H9 (cell line): ENCODE measurements at regions not wholly inside any gene's neighbourhood (a gene's known extent, or its start where the extent isn't known, plus 50 kb on each side); places are given as distances from the start of the nearest gene placed in this dataset.

ENCODE experiments used
- DNase-seq: peaks from one replicate; pipeline ENCODE4 v3.0.0-alpha.2; 2017
- H2AFZ ChIP-seq: one replicate; pipeline ENCODE4 v1.6.1; 2013; ENCODE audit warnings: mild to moderate bottlenecking, low read length, control low read depth, moderate library complexity
- H2AK5ac ChIP-seq: 2 replicates; pipeline ENCODE4 v1.6.1; 2013; ENCODE audit warnings: low read length, control low read depth, mixed read lengths; ENCODE audit not compliant: insufficient read length
- H2BK120ac ChIP-seq: one replicate; pipeline ENCODE4 v1.6.1; 2013; ENCODE audit warnings: low read depth, mild to moderate bottlenecking, low read length, control low read depth, inconsistent platforms; ENCODE audit not compliant: poor library complexity, severe bottlenecking
- H2BK12ac ChIP-seq: 2 replicates; pipeline ENCODE4 v1.6.1; 2013; ENCODE audit warnings: low read length, control low read depth, mixed read lengths, low read depth; ENCODE audit not compliant: insufficient read length
- H2BK15ac ChIP-seq: 2 replicates; pipeline ENCODE4 v1.6.1; 2013; ENCODE audit warnings: low read depth, low read length, control low read depth
- H2BK20ac ChIP-seq: one replicate; pipeline ENCODE4 v1.6.1; 2013; ENCODE audit warnings: low read depth, mild to moderate bottlenecking, low read length, control low read depth, inconsistent platforms; ENCODE audit not compliant: poor library complexity, severe bottlenecking
- H2BK5ac ChIP-seq: 2 replicates; pipeline ENCODE4 v1.6.1; 2013; ENCODE audit warnings: low read length, control low read depth, mixed read lengths; ENCODE audit not compliant: insufficient read length
- H3K14ac ChIP-seq: 2 replicates; pipeline ENCODE4 v1.6.1; 2013; ENCODE audit warnings: low read length, control low read depth; ENCODE audit not compliant: insufficient read depth
- H3K18ac ChIP-seq: 2 replicates; pipeline ENCODE4 v1.6.1; 2013; ENCODE audit warnings: low read depth, mild to moderate bottlenecking, mixed read lengths, low read length, control low read depth; ENCODE audit not compliant: insufficient read length
- H3K23ac ChIP-seq: 2 replicates; pipeline ENCODE4 v1.6.1; 2013; ENCODE audit warnings: low read length, control low read depth, mixed read lengths, low read depth; ENCODE audit not compliant: insufficient read length
- H3K23me2 ChIP-seq: 2 replicates; pipeline ENCODE4 v1.6.1; 2013; ENCODE audit warnings: low read depth, mild to moderate bottlenecking, mixed read lengths, low read length, control low read depth; ENCODE audit not compliant: insufficient read length, poor library complexity, severe bottlenecking
- H3K27ac ChIP-seq: 2 replicates; pipeline ENCODE4 v1.5.1; 2013; ENCODE audit warnings: low read length, control low read depth, mixed read lengths, low read depth; ENCODE audit not compliant: insufficient read length
- H3K27me3 ChIP-seq: 2 replicates; pipeline ENCODE4 v1.6.1; 2013; ENCODE audit warnings: low read length, control low read depth, inconsistent platforms; ENCODE audit not compliant: insufficient read depth
- H3K4ac ChIP-seq: 2 replicates; pipeline ENCODE4 v1.6.1; 2013; ENCODE audit warnings: low read depth, mild to moderate bottlenecking, control low read depth, inconsistent platforms, low read length, moderate library complexity
- H3K4me1 ChIP-seq: 2 replicates; pipeline ENCODE4 v1.6.1; 2013; ENCODE audit warnings: low read length, control low read depth, inconsistent platforms; ENCODE audit not compliant: insufficient read depth
- H3K4me2 ChIP-seq: 2 replicates; pipeline ENCODE4 v1.6.1; 2013; ENCODE audit warnings: low read length, control low read depth, mixed read lengths; ENCODE audit not compliant: insufficient read length, insufficient read depth
- H3K56ac ChIP-seq: 2 replicates; pipeline ENCODE4 v1.6.1; 2013; ENCODE audit warnings: low read depth, mild to moderate bottlenecking, mixed read lengths, low read length, control low read depth; ENCODE audit not compliant: insufficient read length
- H3K79me1 ChIP-seq: 2 replicates; pipeline ENCODE4 v1.6.1; 2013; ENCODE audit warnings: low read depth, mild to moderate bottlenecking, moderate library complexity, low read length, control low read depth, inconsistent platforms; ENCODE audit not compliant: insufficient read depth, poor library complexity, severe bottlenecking
- H3K79me2 ChIP-seq: 2 replicates; pipeline ENCODE4 v1.6.1; 2013; ENCODE audit warnings: low read length, control low read depth, inconsistent platforms; ENCODE audit not compliant: insufficient read depth
- H3K9ac ChIP-seq: 2 replicates; pipeline ENCODE4 v1.6.1; 2013; ENCODE audit warnings: low read length, control low read depth, mixed read lengths; ENCODE audit not compliant: insufficient read length; ENCODE audit errors: extremely low read depth
- H3K9me3 ChIP-seq: one replicate; pipeline ENCODE4 v1.6.1; 2013; ENCODE audit warnings: low read depth, low read length, inconsistent platforms; ENCODE audit not compliant: control insufficient read depth
- H3T11ph ChIP-seq: one replicate; pipeline ENCODE4 v1.6.1; 2013; ENCODE audit warnings: mild to moderate bottlenecking, low read length, control low read depth, inconsistent platforms
- H4K20me1 ChIP-seq: one replicate; pipeline ENCODE4 v1.6.1; 2013; ENCODE audit not compliant: control insufficient read depth, insufficient read length, insufficient read depth
- H4K5ac ChIP-seq: 2 replicates; pipeline ENCODE4 v1.6.1; 2013; ENCODE audit warnings: low read depth, mild to moderate bottlenecking, mixed read lengths, low read length, control low read depth; ENCODE audit not compliant: insufficient read length
- H4K8ac ChIP-seq: replicated peaks from 2 replicates; pipeline ENCODE4 v1.6.1; 2013; ENCODE audit warnings: low read length, control low read depth, mixed read lengths, low read depth; ENCODE audit not compliant: insufficient read length
- H4K91ac ChIP-seq: 2 replicates; pipeline ENCODE4 v1.6.1; 2013; ENCODE audit warnings: low read depth, mild to moderate bottlenecking, moderate library complexity, mixed read lengths, low read length, control low read depth; ENCODE audit not compliant: insufficient read length
- H3K27ac Mint-ChIP-seq, 3 experiments: 2 replicates in 2 of 3; 3 replicates in 1 of 3; pipeline ENCODE4 v1.8.0; 2020 to 2021; ENCODE audit warnings: mixed read lengths in 3 of 3, mild to moderate bottlenecking in 1 of 3, moderate library complexity in 1 of 3
- H3K27me3 Mint-ChIP-seq: 2 replicates; pipeline ENCODE4 v1.8.0; 2021; ENCODE audit warnings: low read depth, mild to moderate bottlenecking, moderate library complexity, mixed read lengths
- H3K36me3 Mint-ChIP-seq, 3 experiments: 2 replicates in 2 of 3; 3 replicates in 1 of 3; pipeline ENCODE4 v1.8.0; 2020 to 2021; ENCODE audit warnings: low read depth in 3 of 3, mixed read lengths in 3 of 3; ENCODE audit not compliant: insufficient read depth in 1 of 3
- H3K4me1 Mint-ChIP-seq, 2 experiments: 2 replicates each; pipeline ENCODE4 v1.8.0; 2020; ENCODE audit warnings: mixed read lengths in 2 of 2
- H3K4me3 Mint-ChIP-seq, 2 experiments: 2 replicates in 1 of 2; 3 replicates in 1 of 2; pipeline ENCODE4 v1.8.0; 2020 to 2021; ENCODE audit warnings: mild to moderate bottlenecking in 2 of 2, mixed read lengths in 2 of 2, moderate library complexity in 1 of 2
- H3K9me3 Mint-ChIP-seq, 2 experiments: 2 replicates in 1 of 2; 3 replicates in 1 of 2; pipeline ENCODE4 v1.8.0; 2020; ENCODE audit warnings: mild to moderate bottlenecking in 2 of 2, mixed read lengths in 2 of 2, moderate library complexity in 1 of 2
- CTCF ChIP-seq: fragments of 200-600 bp; sonication (generic); conservative IDR thresholded peaks from 3 replicates; pipeline ENCODE4 v1.8.0; 2021; ENCODE audit warnings: antibody characterized with exemption, mild to moderate bottlenecking
- WGBS: extraction: QIAGEN DNeasy Blood & Tissue Kit; methylation state at CpG from one replicate; pipeline ENCODE4 v1.1.7; 2013; ENCODE audit warnings: missing lambda C conversion rate, low lambda C conversion rate, mixed read lengths; ENCODE audit not compliant: insufficient read length; ENCODE audit errors: extremely low coverage; 5-methylcytosine and 5-hydroxymethylcytosine counted together

GRCh38 chr18:41576643-41577042, 378.4 kb upstream of the PIK3C3 start:
- no CpG with 5 or more reads among the region's 3 CpGs for WGBS

More at GRCh38 chr18:41576643-41577042, 378.4 kb upstream of the PIK3C3 start:
- Histone ChIP-seq H4K20me1 (no peaks in the 10 kb centered on the region), H2BK20ac (no peak overlapping the region), H3K18ac (no peak overlapping the region), H3K27me3 (no peaks in the 10 kb centered on the region), H3K79me2 (no peaks in the 10 kb centered on the region), H3K79me1 (no peaks in the 10 kb centered on the region), H3K56ac (no peak overlapping the region), H3K23me2 (no peaks in the 10 kb centered on the region), H4K8ac (no peak overlapping the region), H3T11ph (no peak overlapping the region), H2BK5ac (no peak overlapping the region), H2AFZ (no peak overlapping the region), H4K91ac (no peak overlapping the region), H3K27ac (no peak overlapping the region), H3K4me1 (no peaks in the 10 kb centered on the region; the same call in 1 of the 2 replicates), H3K4me2 (no peak overlapping the region), H3K9ac (no peak overlapping the region), H4K5ac (no peak overlapping the region), H2BK120ac (no peak overlapping the region), H3K9me3 (no peaks in the 10 kb centered on the region), H3K23ac (no peak overlapping the region), H2AK5ac (no peak overlapping the region), H3K14ac (no peak overlapping the region), H2BK12ac (no peak overlapping the region), H2BK15ac (no peak overlapping the region), H3K4ac (no peak overlapping the region)
- H3K36me3 Mint-ChIP-seq: no peaks in the 10 kb centered on the region; a peak in 1 of 7 replicates
- peak overlapping the region in 2 of 3 experiments; percentile 47 to 71; a peak in 2 of 7 replicates for H3K27ac Mint-ChIP-seq
- no peak for TF ChIP-seq CTCF
- H3K4me1 Mint-ChIP-seq: peaks cover 25 to 30% of the 10 kb centered on the region in 2 experiments
- no peak overlapping the region for H3K4me3 Mint-ChIP-seq
- H3K9me3 Mint-ChIP-seq: no peaks in the 10 kb centered on the region
- no peak for DNase-seq
- no peaks in the 10 kb centered on the region for H3K27me3 Mint-ChIP-seq
